ENCODE measurements at regions not wholly inside any gene's neighbourhood (a gene's known extent, or its start where the extent isn't known, plus 50 kb on each side); places are given as distances from the start of the nearest gene placed in this dataset.

DNA sequence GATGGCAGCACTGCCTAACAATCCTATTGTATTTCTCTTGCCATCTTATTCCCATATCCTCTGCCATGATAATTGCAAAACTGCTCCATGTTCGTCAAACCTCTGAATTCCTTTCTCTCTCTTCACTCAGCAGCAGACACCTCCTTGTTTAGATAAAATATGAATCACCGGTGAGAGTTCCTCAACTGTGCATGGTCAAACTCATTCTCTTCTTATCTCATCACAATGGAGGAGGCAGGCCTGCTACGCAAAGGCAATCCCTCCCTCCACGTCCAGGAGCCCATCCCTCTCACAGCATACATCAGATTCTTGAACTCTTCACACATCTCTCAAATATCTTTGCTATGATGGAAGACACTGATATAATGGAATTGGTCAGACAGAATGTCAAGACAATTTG lies 90.1 kb upstream of the DAAM1 start:
- no peaks in the 10 kb centered on the region for H3K27me3 ChIP-seq (replicated peaks in 1 of 4; ENCODE audit: control insufficient read depth in 3 of 4, extremely low read depth in 1 of 4, insufficient read depth in 3 of 4, low read length in 3 of 4)
- no peaks in the 10 kb centered on the region for H3K36me3 ChIP-seq (ENCODE audit: control insufficient read depth in 2 of 4, insufficient read depth in 4 of 4, low read length in 3 of 4)
- DNase-seq (ENCODE audit: low read depth in 1 of 2, low spot score in 2 of 2) (no peak), FAIRE-seq (no peak)
- H4K20me1 ChIP-seq (replicated peaks in 1 of 2; ENCODE audit: control insufficient read depth in 1 of 2, insufficient read depth in 2 of 2, low read length in 2 of 2) = no peaks in the 10 kb centered on the region
- H3K79me1 ChIP-seq (ENCODE audit: low read depth, low read length) = no peaks in the 10 kb centered on the region
- H3K4me1 ChIP-seq (replicated peaks in 1 of 4; ENCODE audit: control insufficient read depth in 3 of 4, insufficient read depth in 4 of 4, low read length in 3 of 4) = no peaks in the 10 kb centered on the region
- no peaks in the 10 kb centered on the region for H3K23me2 ChIP-seq (ENCODE audit: low read depth, low read length)
- no peak overlapping the region for H4K5ac ChIP-seq (ENCODE audit: insufficient read length, low read depth, low read length)
- no peak overlapping the region for H2BK20ac ChIP-seq (ENCODE audit: low read length)
- H4K8ac ChIP-seq (ENCODE audit: extremely low read depth, insufficient read depth, low read length) = no peak overlapping the region
- H3K56ac ChIP-seq (replicated peaks; ENCODE audit: insufficient read length, low read depth, low read length) = no peak overlapping the region
- no peak overlapping the region for H2BK5ac ChIP-seq (ENCODE audit: low read depth, low read length)
- no peak overlapping the region for H4K91ac ChIP-seq (replicated peaks; ENCODE audit: insufficient read length, low read length)
- ChIA-PET POLR2A (ENCODE audit: partially characterized antibody) (no interaction called here), CTCF (ENCODE audit: partially characterized antibody) (no interaction called here)
- H2AK5ac ChIP-seq (ENCODE audit: low read depth, low read length) = no peak overlapping the region
- WGBS, 2 experiments (ENCODE audit: extremely low coverage in 1 of 2, insufficient coverage in 1 of 2, insufficient read length in 1 of 2, insufficient replicate concordance in 2 of 2, low coverage in 1 of 2, low lambda C conversion rate in 2 of 2, missing lambda C conversion rate in 1 of 2) = 91% methylated on average over 4 of the region's 4 CpGs; no CpG with 5 or more reads in 1 of the 2 experiments
- H3K9me3 ChIP-seq (ENCODE audit: insufficient read depth in 2 of 2, low read depth in 1 of 2, low read length in 1 of 2) = 0 out of 4 replicates have a peak, but pooled peaks cover 0 to 3% of the 10 kb centered on the region in 2 experiments
- no peak overlapping the region for H3K14ac ChIP-seq (ENCODE audit: insufficient read length)
- no peak overlapping the region for H3K4me2 ChIP-seq (ENCODE audit: insufficient read depth in 1 of 2, low read depth in 2 of 2, low read length in 2 of 2)
- no peak overlapping the region for H3K4me3 ChIP-seq (ENCODE audit: extremely low read depth in 1 of 4, insufficient read depth in 2 of 4, low read depth in 3 of 4, low read length in 4 of 4)
- H3K79me2 ChIP-seq (ENCODE audit: control insufficient read depth in 1 of 2, insufficient read depth in 2 of 2, low read length in 2 of 2) = no peaks in the 10 kb centered on the region
- H3K27ac ChIP-seq (ENCODE audit: low read depth, low read length) = no peak overlapping the region
- H2BK120ac ChIP-seq (replicated peaks; ENCODE audit: low read depth, low read length) = no peak overlapping the region
- H3K9ac ChIP-seq (replicated peaks in 1 of 4; ENCODE audit: extremely low read depth in 1 of 4, low read depth in 3 of 4, low read length in 3 of 4) = no peak overlapping the region
- TF ChIP-seq, protein P1, sequence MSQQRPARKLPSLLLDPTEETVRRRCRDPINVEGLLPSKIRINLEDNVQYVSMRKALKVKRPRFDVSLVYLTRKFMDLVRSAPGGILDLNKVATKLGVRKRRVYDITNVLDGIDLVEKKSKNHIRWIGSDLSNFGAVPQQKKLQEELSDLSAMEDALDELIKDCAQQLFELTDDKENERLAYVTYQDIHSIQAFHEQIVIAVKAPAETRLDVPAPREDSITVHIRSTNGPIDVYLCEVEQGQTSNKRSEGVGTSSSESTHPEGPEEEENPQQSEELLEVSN (IDR thresholded peaks at IDR 0.05) = no peak
- TF ChIP-seq SUZ12 (IDR thresholded peaks at IDR 0.05; ENCODE audit: low read length) (no peak), YY1 (IDR thresholded peaks at IDR 0.05; ENCODE audit: low read depth, low read length) (no peak), POLR2A (IDR thresholded peaks at IDR 0.05; ENCODE audit: control extremely low read depth in 1 of 2, low read depth in 2 of 2, low read length in 2 of 2) (no peak), CTBP2 (IDR thresholded peaks at IDR 0.05; ENCODE audit: borderline replicate concordance, insufficient read depth, insufficient read length, low read length) (no peak), BRCA1 (IDR thresholded peaks at IDR 0.05; ENCODE audit: low read depth, low read length) (no peak), CHD1 (IDR thresholded peaks at IDR 0.05; ENCODE audit: low read depth, low read length) (no peak), ASH2L (IDR thresholded peaks at IDR 0.05; ENCODE audit: low read length) (no peak)
- TF ChIP-seq, protein P2, sequence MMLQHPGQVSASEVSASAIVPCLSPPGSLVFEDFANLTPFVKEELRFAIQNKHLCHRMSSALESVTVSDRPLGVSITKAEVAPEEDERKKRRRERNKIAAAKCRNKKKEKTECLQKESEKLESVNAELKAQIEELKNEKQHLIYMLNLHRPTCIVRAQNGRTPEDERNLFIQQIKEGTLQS (IDR thresholded peaks at IDR 0.05; ENCODE audit: insufficient read depth, low read depth, low read length) = no peak
- H2AFZ ChIP-seq (ENCODE audit: low read length) = no peak overlapping the region
- H2BK15ac ChIP-seq (ENCODE audit: low read length) = no peak overlapping the region
- H3K4ac ChIP-seq (replicated peaks; ENCODE audit: insufficient read length, low read depth, low read length) = no peak overlapping the region
- no peak overlapping the region for H3K18ac ChIP-seq (ENCODE audit: extremely low read depth, low read length)
- no peak overlapping the region for H2BK12ac ChIP-seq (ENCODE audit: low read depth, low read length)
- H3K23ac ChIP-seq (ENCODE audit: insufficient read length) = no peak overlapping the region
